ACC112 (cell line): ENCODE measurements at regions not wholly inside any gene's neighbourhood (a gene's known extent, or its start where the extent isn't known, plus 50 kb on each side); places are given as distances from the start of the nearest gene placed in this dataset.

Experiments used
- H2AFZ ChIP-seq: fragments of 200-600 bp; sonication (generic); one replicate; pipeline ENCODE4 v1.6.0; 2017; ENCODE audit warnings: antibody characterized with exemption, low read length; ENCODE audit not compliant: unreplicated experiment
- H3K27ac ChIP-seq: fragments of 200-600 bp; sonication (generic); 2 replicates; pipeline ENCODE4 v1.5.1; 2014; ENCODE audit warnings: low read depth, mild to moderate bottlenecking, antibody characterized with exemption, low read length, moderate library complexity
- H3K27me3 ChIP-seq: fragments of 200-600 bp; sonication (generic); 2 replicates; pipeline ENCODE4 v1.6.1; 2014; ENCODE audit warnings: mild to moderate bottlenecking, antibody characterized with exemption, low read length, moderate library complexity, mixed read lengths; ENCODE audit not compliant: insufficient read depth
- H3K36me3 ChIP-seq: fragments of 200-600 bp; sonication (generic); 2 replicates; pipeline ENCODE4 v1.6.1; 2016; ENCODE audit warnings: mild to moderate bottlenecking, antibody characterized with exemption, low read length, moderate library complexity, mixed read lengths; ENCODE audit not compliant: insufficient read depth
- H3K4me1 ChIP-seq: fragments of 200-600 bp; sonication (generic); one replicate; pipeline ENCODE4 v1.6.1; 2016; ENCODE audit warnings: low read length, mixed read lengths; ENCODE audit not compliant: insufficient read depth, unreplicated experiment, control insufficient read depth
- H3K4me3 ChIP-seq: fragments of 200-600 bp; sonication (generic); 2 replicates; pipeline ENCODE4 v1.5.1; 2014; ENCODE audit warnings: mild to moderate bottlenecking, low read depth, low read length
- H3K79me2 ChIP-seq: fragments of 200-600 bp; sonication (generic); one replicate; pipeline ENCODE4 v1.6.0; 2016; ENCODE audit warnings: low read length; ENCODE audit not compliant: control insufficient read depth, unreplicated experiment, insufficient read depth

- Histone ChIP-seq H3K4me3 (no peak overlapping the region), H2AFZ (no peak overlapping the region), H3K36me3 (no peaks in the 10 kb centered on the region), H3K27ac (no peak overlapping the region), H3K27me3 (no peaks in the 10 kb centered on the region), H3K79me2 (no peaks in the 10 kb centered on the region), H3K4me1 (peaks cover 29% of the 10 kb centered on the region)
Observed at GRCh38 chr12:87795555-87795954, 233.6 kb downstream of the C12orf50 start.

- Histone ChIP-seq H3K4me1 (peaks cover 28% of the 10 kb centered on the region), H3K27me3 (no peaks in the 10 kb centered on the region), H3K4me3 (no peak overlapping the region), H3K27ac (no peak overlapping the region), H3K36me3 (no peaks in the 10 kb centered on the region), H2AFZ (no peak overlapping the region), H3K79me2 (no peaks in the 10 kb centered on the region)
Observed at GRCh38 chr12:87794854-87795253, 234.3 kb downstream of the C12orf50 start.

- H3K27me3 ChIP-seq, result no peaks in the 10 kb centered on the region
- no peaks in the 10 kb centered on the region for H3K36me3 ChIP-seq
- H3K4me3 ChIP-seq, result no peak overlapping the region
- H3K27ac ChIP-seq, result no peak overlapping the region
- no peak overlapping the region for H2AFZ ChIP-seq
- no peaks in the 10 kb centered on the region for H3K79me2 ChIP-seq
- peaks cover 28% of the 10 kb centered on the region for H3K4me1 ChIP-seq
Observed at GRCh38 chr12:87793131-87793530, 236.1 kb downstream of the C12orf50 start.

- no peaks in the 10 kb centered on the region for H3K27me3 ChIP-seq
- H3K36me3 ChIP-seq, result no peaks in the 10 kb centered on the region
- no peak overlapping the region for H3K27ac ChIP-seq
- H3K4me1 ChIP-seq, result peaks cover 1% of the 10 kb centered on the region
- H3K79me2 ChIP-seq, result no peaks in the 10 kb centered on the region
- no peak overlapping the region for H2AFZ ChIP-seq
- no peak overlapping the region for H3K4me3 ChIP-seq
Observed at GRCh38 chr12:87784350-87784749, 244.9 kb downstream of the C12orf50 start.

- H3K27ac ChIP-seq, result no peak overlapping the region
- H3K36me3 ChIP-seq, result no peaks in the 10 kb centered on the region
- no peak overlapping the region for H3K4me3 ChIP-seq
- H2AFZ ChIP-seq, result no peak overlapping the region
- H3K79me2 ChIP-seq, result no peaks in the 10 kb centered on the region
- H3K4me1 ChIP-seq, result peaks cover 6% of the 10 kb centered on the region
- no peaks in the 10 kb centered on the region for H3K27me3 ChIP-seq
Observed at GRCh38 chr12:87783467-87783866, 245.7 kb downstream of the C12orf50 start.

- H2AFZ ChIP-seq, result no peak overlapping the region
Observed at GRCh38 chr12:87782838-87783237, 246.4 kb downstream of the C12orf50 start.

GRCh38 chr12:87779858-87780498 lies 249.2 kb downstream of the C12orf50 start:
- Histone ChIP-seq H3K4me3 (no peak overlapping the region), H3K36me3 (no peaks in the 10 kb centered on the region), H3K27ac (no peak overlapping the region), H2AFZ (no peak overlapping the region), H3K4me1 (peaks cover 10% of the 10 kb centered on the region), H3K79me2 (no peaks in the 10 kb centered on the region), H3K27me3 (no peaks in the 10 kb centered on the region)

More at GRCh38 chr12:87782838-87783237, 246.4 kb downstream of the C12orf50 start:
- H3K36me3 ChIP-seq, result no peaks in the 10 kb centered on the region
- H3K27me3 ChIP-seq, result no peaks in the 10 kb centered on the region
- no peak overlapping the region for H3K27ac ChIP-seq
- H3K4me3 ChIP-seq, result no peak overlapping the region
- no peaks in the 10 kb centered on the region for H3K79me2 ChIP-seq
- H3K4me1 ChIP-seq, result peaks cover 6% of the 10 kb centered on the region

GRCh38 chr12:87779016-87779415 lies 250.2 kb downstream of the C12orf50 start:
- Histone ChIP-seq H3K36me3 (no peaks in the 10 kb centered on the region), H3K27ac (no peak overlapping the region), H3K27me3 (no peaks in the 10 kb centered on the region), H3K79me2 (no peaks in the 10 kb centered on the region), H3K4me3 (no peak overlapping the region), H3K4me1 (peaks cover 10% of the 10 kb centered on the region), H2AFZ (no peak overlapping the region)

- no peak overlapping the region for H2AFZ ChIP-seq
- H3K4me3 ChIP-seq, result no peak overlapping the region
Observed at GRCh38 chr12:87778065-87778464, 251.1 kb downstream of the C12orf50 start.

GRCh38 chr12:87775784-87776183 lies 253.4 kb downstream of the C12orf50 start:
- Histone ChIP-seq H3K4me1 (peaks cover 10% of the 10 kb centered on the region), H3K27me3 (no peaks in the 10 kb centered on the region), H3K36me3 (no peaks in the 10 kb centered on the region), H2AFZ (no peak overlapping the region), H3K27ac (no peak overlapping the region), H3K79me2 (no peaks in the 10 kb centered on the region), H3K4me3 (no peak overlapping the region)

More at GRCh38 chr12:87778065-87778464, 251.1 kb downstream of the C12orf50 start:
- no peaks in the 10 kb centered on the region for H3K27me3 ChIP-seq
- H3K36me3 ChIP-seq, result no peaks in the 10 kb centered on the region
- no peak overlapping the region for H3K27ac ChIP-seq
- no peaks in the 10 kb centered on the region for H3K79me2 ChIP-seq
- peaks cover 10% of the 10 kb centered on the region for H3K4me1 ChIP-seq

GRCh38 chr12:87775051-87775450 lies 254.2 kb downstream of the C12orf50 start:
- Histone ChIP-seq H3K4me1 (peaks cover 10% of the 10 kb centered on the region), H3K27ac (no peak overlapping the region), H2AFZ (no peak overlapping the region), H3K27me3 (no peaks in the 10 kb centered on the region), H3K4me3 (no peak overlapping the region), H3K36me3 (no peaks in the 10 kb centered on the region), H3K79me2 (no peaks in the 10 kb centered on the region)
